ENCODE measurements at regions not wholly inside any gene's neighbourhood (a gene's known extent, or its start where the extent isn't known, plus 50 kb on each side); places are given as distances from the start of the nearest gene placed in this dataset.
"Not testable (repeated sequence)": the region's sequence is repeated elsewhere in the genome, so short reads cannot be mapped to it uniquely, and the experiment has no call there.

DNA sequence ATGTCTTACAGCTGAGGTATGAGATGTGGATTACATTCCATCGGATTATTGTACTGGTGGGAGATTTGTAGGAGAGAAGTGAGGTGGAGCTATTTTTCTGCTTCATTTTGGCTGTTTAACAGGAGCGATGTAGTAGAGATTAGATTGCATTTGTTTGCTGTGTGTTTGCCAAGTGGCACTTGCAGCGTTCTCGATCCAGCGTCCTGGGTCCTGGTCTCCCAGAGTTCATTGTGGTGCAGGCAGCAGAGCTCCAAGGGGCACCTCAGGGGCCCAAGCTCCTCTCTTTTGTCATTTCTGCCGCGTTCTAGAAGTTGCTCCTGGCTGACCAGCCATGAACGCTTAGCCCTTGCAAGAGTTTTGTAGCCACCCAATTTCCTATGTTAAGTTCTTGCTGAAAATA, 210.1 kb upstream of the APCDD1 start:
- DNase-seq (ENCODE audit: low spot score in 2 of 2) (no peak), ATAC-seq (replicated peaks; ENCODE audit: extremely low read depth, poor library complexity, severe bottlenecking) (no peak)
- Mint-ChIP-seq H3K4me1 (no peaks in the 10 kb centered on the region), H3K4me3 (no peak overlapping the region), H3K27me3 (no peaks in the 10 kb centered on the region), H3K36me3 (ENCODE audit: insufficient read depth) (no peaks in the 10 kb centered on the region), H3K9me3 (no peaks in the 10 kb centered on the region), H3K27ac (ENCODE audit: low read depth) (no peak overlapping the region)

DNA sequence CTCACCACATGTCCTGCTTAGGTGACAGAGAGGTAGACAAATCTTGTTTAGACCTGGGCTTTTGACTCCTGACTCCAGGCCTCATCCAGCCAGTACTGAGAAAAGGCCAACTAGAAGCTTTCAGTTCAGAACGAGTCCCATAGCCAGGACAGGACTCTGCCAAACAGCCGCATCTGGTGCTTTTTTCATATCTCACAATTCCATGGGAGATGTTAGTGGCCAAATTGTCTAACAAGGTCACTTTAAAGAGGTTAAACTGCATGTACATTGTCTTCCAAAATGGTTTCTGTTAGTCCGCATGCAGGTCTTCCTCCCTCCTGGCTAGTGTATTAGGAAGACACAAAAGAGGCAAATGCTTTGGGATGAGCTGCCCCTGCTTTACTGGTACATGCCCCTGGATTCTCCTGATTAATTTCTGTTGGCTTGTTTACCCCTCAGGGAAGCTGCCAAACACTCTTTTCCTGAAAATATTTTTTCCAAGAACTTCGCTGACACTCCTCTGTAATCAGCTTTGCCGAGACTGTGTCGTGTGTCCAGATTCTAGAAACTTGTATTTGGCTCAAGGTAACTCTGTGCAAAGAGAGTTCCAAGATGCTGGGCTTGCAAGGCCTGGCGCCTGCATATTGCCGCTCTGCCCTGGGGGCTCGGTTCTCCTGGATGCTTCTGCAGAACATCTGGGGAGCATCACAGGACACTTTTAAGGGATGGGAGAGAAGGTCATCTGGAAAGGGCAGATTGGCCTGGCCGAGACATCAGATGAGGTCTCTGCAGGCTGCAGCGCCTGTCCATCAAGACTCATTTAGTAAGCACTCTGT, 209.2 kb upstream of the APCDD1 start:
- Mint-ChIP-seq H3K27ac (ENCODE audit: low read depth) (no peak overlapping the region), H3K9me3 (no peaks in the 10 kb centered on the region), H3K4me1 (no peaks in the 10 kb centered on the region), H3K36me3 (ENCODE audit: insufficient read depth) (no peaks in the 10 kb centered on the region), H3K27me3 (no peaks in the 10 kb centered on the region), H3K4me3 (no peak overlapping the region)
- DNase-seq (ENCODE audit: low spot score in 2 of 2) = no peak
- no peak for ATAC-seq (replicated peaks; ENCODE audit: extremely low read depth, poor library complexity, severe bottlenecking)

DNA sequence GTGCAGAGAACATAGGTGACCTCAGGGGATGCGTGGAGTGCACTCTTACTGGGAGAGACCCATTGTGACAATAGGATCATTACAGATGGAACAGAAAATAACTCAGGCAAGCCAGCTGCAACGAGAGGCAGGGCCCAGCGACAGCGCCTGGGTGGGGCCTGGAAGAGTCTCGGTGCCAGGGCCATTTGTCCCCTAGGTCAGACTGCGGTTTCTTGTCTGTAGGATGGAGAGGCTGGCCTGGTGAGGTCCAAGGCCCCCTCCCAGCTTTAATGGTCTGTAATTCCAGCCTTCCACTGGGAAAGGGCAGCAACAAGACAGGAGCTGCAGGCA, 208.6 kb upstream of the APCDD1 start:
- H3K4me3 Mint-ChIP-seq = no peak overlapping the region
- no peaks in the 10 kb centered on the region for H3K36me3 Mint-ChIP-seq (ENCODE audit: insufficient read depth)
- ATAC-seq (replicated peaks; ENCODE audit: extremely low read depth, poor library complexity, severe bottlenecking) = no peak
- no peak for DNase-seq (ENCODE audit: low spot score in 2 of 2)
- no peaks in the 10 kb centered on the region for H3K27me3 Mint-ChIP-seq
- H3K27ac Mint-ChIP-seq (ENCODE audit: low read depth) = no peak overlapping the region
- no peaks in the 10 kb centered on the region for H3K9me3 Mint-ChIP-seq
- no peaks in the 10 kb centered on the region for H3K4me1 Mint-ChIP-seq

DNA sequence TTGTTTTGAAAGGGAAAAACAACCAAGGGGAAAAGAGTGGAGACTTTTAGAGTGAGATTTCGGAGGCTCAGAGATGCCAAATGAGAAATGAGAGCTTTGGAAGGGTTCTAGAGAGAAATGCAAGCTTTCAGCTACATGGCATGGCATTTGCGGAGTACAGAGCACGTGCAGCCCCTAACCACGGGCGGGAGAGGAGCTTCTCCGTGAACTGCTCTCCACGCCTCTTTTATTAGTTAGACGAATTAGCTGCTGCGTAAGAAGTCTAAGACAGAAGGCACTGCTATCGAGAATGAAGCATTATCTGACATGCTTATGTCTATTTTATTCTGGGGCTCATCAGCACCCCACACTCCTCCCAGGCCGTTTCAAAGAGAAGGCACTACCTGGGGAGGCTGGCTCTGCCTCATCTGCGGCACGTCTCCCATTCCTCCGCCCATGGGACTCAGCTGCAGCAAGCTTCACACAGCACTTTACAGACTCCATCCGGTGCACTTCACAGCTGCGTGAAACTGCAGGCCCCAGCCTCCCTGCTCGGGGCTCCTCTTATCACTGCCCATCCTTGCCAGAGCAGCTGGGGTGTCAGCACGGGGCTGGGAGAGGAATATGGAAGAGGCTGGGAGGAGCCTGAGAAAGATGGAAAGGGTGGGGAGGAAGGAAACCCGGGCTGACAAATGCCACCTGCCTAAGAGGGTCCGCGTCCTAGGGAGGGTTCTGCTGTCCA, 207.3 kb upstream of the APCDD1 start:
- Mint-ChIP-seq H3K4me1 (no peaks in the 10 kb centered on the region), H3K27ac (ENCODE audit: low read depth) (no peak overlapping the region), H3K36me3 (ENCODE audit: insufficient read depth) (no peaks in the 10 kb centered on the region), H3K4me3 (no peak overlapping the region), H3K27me3 (no peaks in the 10 kb centered on the region), H3K9me3 (no peaks in the 10 kb centered on the region)
- ATAC-seq (replicated peaks; ENCODE audit: extremely low read depth, poor library complexity, severe bottlenecking) = no peak
- no peak for DNase-seq (ENCODE audit: low spot score in 2 of 2)

GRCh38 chr18:10247742-10248082, 206.7 kb upstream of the APCDD1 start:
- Mint-ChIP-seq H3K4me1 (no peaks in the 10 kb centered on the region), H3K36me3 (ENCODE audit: insufficient read depth) (no peaks in the 10 kb centered on the region), H3K27me3 (no peaks in the 10 kb centered on the region), H3K27ac (ENCODE audit: low read depth) (no peak overlapping the region), H3K9me3 (no peaks in the 10 kb centered on the region), H3K4me3 (no peak overlapping the region)
- DNase-seq (ENCODE audit: low spot score in 2 of 2) = no peak
- no peak for ATAC-seq (replicated peaks; ENCODE audit: extremely low read depth, poor library complexity, severe bottlenecking)

- Mint-ChIP-seq H3K27me3 (no peaks in the 10 kb centered on the region), H3K4me3 (no peak overlapping the region), H3K9me3 (no peaks in the 10 kb centered on the region), H3K27ac (ENCODE audit: low read depth) (no peak overlapping the region), H3K4me1 (no peaks in the 10 kb centered on the region), H3K36me3 (ENCODE audit: insufficient read depth) (no peaks in the 10 kb centered on the region)
- ATAC-seq (replicated peaks; ENCODE audit: extremely low read depth, poor library complexity, severe bottlenecking) (no peak), DNase-seq (ENCODE audit: low spot score in 2 of 2) (no peak)
Measured at GRCh38 chr18:10248738-10249137, 205.7 kb upstream of the APCDD1 start.

DNA sequence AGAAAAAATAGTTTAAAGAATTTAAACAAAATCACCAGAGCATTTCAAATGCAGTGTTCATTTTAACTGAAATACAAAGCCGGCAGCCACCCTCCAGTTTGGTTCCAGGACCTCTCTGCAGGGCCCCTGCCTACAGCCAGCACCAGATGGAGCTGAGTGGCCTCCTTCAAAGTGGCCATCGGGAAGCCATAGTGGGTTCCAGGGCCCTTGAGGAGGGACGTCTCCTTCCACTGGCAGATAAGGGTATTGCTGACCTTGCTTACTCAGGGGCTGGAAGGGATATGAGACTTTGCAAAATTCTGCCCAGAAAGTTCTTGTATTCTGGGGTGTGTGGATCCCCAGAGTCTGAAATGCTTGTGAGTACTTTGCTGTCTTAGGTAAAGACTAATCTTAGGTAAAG, 205.2 kb upstream of the APCDD1 start:
- H3K4me1 Mint-ChIP-seq = no peaks in the 10 kb centered on the region
- H3K27ac Mint-ChIP-seq (ENCODE audit: low read depth) = no peak overlapping the region
- ATAC-seq (replicated peaks; ENCODE audit: extremely low read depth, poor library complexity, severe bottlenecking) = no peak
- no peaks in the 10 kb centered on the region for H3K27me3 Mint-ChIP-seq
- H3K36me3 Mint-ChIP-seq (ENCODE audit: insufficient read depth) = no peaks in the 10 kb centered on the region
- no peak overlapping the region for H3K4me3 Mint-ChIP-seq
- no peaks in the 10 kb centered on the region for H3K9me3 Mint-ChIP-seq
- DNase-seq (ENCODE audit: low spot score in 2 of 2) = no peak

DNA sequence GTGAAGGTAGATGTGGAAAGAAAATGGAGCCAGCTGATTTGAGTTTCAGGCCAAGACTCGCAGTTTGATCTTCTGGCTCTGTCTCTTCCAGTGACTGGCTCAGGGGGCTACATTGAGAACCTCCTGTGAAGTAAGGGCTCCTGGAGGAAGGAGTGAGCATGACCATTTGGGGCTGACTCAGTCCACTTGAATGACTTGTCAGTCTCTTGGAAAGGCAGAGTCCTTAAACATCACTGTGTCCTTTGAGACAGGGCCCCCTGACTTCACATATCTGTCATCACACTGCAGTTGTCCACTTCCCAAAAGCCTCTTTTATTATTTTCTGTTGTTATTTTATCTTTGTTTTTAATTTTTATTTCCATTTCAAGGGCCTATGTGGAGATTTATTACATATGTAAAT, 204.6 kb upstream of the APCDD1 start:
- no peaks in the 10 kb centered on the region for H3K27me3 Mint-ChIP-seq

GRCh38 chr18:10252494-10252893, 201.9 kb upstream of the APCDD1 start:
- no peak for DNase-seq (ENCODE audit: low spot score in 2 of 2)
- Mint-ChIP-seq H3K27ac (ENCODE audit: low read depth) (no peak overlapping the region), H3K4me1 (no peaks in the 10 kb centered on the region), H3K36me3 (ENCODE audit: insufficient read depth) (no peaks in the 10 kb centered on the region), H3K27me3 (peaks cover 12% of the 10 kb centered on the region), H3K4me3 (no peak overlapping the region), H3K9me3 (peaks cover 5% of the 10 kb centered on the region)
- no peak for ATAC-seq (replicated peaks; ENCODE audit: extremely low read depth, poor library complexity, severe bottlenecking)

More for the DNA sequence above, 204.6 kb upstream of the APCDD1 start:
- Mint-ChIP-seq H3K4me1 (no peaks in the 10 kb centered on the region), H3K9me3 (no peaks in the 10 kb centered on the region), H3K27ac (ENCODE audit: low read depth) (no peak overlapping the region), H3K36me3 (ENCODE audit: insufficient read depth) (no peaks in the 10 kb centered on the region), H3K4me3 (no peak overlapping the region)
- DNase-seq (ENCODE audit: low spot score in 2 of 2) = no peak
- no peak for ATAC-seq (replicated peaks; ENCODE audit: extremely low read depth, poor library complexity, severe bottlenecking)

DNA sequence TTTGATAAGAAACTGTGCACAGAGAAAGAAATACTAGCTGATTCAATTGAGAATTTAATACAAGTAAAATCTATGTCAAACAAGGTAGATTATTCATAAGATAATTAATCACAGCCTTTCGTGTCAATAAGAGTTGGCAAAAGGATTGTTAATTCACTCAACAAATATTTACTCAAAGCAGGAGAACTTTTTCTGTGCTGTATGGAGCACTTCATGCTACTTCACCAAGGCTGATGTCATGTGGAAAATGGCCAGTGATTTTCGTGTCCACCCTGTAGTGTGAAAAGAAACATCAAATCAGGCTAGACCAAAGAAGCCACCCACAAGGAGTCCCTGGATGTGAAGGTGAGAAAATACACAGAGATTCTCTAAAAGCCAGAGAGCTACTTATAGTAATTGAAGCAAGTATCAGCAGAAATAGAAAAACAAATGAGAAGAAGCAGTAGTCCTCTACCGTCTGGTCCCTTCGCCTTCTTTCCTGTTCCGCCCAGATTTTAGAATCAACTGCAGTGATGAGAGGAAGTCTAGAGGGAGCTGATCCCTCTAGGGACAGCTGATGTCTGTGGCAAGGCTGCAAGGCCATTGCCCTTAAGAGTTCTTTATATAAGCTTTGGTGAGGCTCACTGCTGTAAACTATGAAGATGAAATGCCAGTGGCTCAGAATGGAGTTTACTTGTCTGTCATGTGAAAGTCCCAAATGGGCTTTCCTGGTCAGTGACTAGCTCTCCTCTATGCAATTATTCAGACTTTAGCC, 201.3 kb upstream of the APCDD1 start:
- H3K9me3 Mint-ChIP-seq = peaks cover 5% of the 10 kb centered on the region
- H3K27me3 Mint-ChIP-seq = peaks cover 12% of the 10 kb centered on the region
- ATAC-seq (replicated peaks; ENCODE audit: extremely low read depth, poor library complexity, severe bottlenecking) = no peak
- DNase-seq (ENCODE audit: low spot score in 2 of 2) = no peak
- H3K36me3 Mint-ChIP-seq (ENCODE audit: insufficient read depth) = no peaks in the 10 kb centered on the region
- H3K4me3 Mint-ChIP-seq = no peak overlapping the region
- no peak overlapping the region for H3K27ac Mint-ChIP-seq (ENCODE audit: low read depth)
- no peaks in the 10 kb centered on the region for H3K4me1 Mint-ChIP-seq

- not testable (repeated sequence) for ATAC-seq (replicated peaks; ENCODE audit: extremely low read depth, poor library complexity, severe bottlenecking); DNase-seq (ENCODE audit: low spot score in 2 of 2); H3K9me3 Mint-ChIP-seq; H3K4me3 Mint-ChIP-seq; H3K36me3 Mint-ChIP-seq (ENCODE audit: insufficient read depth); H3K4me1 Mint-ChIP-seq; H3K27ac Mint-ChIP-seq (ENCODE audit: low read depth)
- peaks cover 12% of the 10 kb centered on the region for H3K27me3 Mint-ChIP-seq
Measured at GRCh38 chr18:10256276-10256675, 198.2 kb upstream of the APCDD1 start.

- Mint-ChIP-seq H3K27ac (ENCODE audit: low read depth) (no peak overlapping the region), H3K27me3 (peaks cover 12% of the 10 kb centered on the region), H3K4me3 (no peak overlapping the region), H3K36me3 (ENCODE audit: insufficient read depth) (no peaks in the 10 kb centered on the region), H3K4me1 (no peaks in the 10 kb centered on the region), H3K9me3 (peaks cover 5% of the 10 kb centered on the region)
- no peak for DNase-seq (ENCODE audit: low spot score in 2 of 2)
- ATAC-seq (replicated peaks; ENCODE audit: extremely low read depth, poor library complexity, severe bottlenecking) = no peak
Measured at GRCh38 chr18:10258836-10259474, 195.5 kb upstream of the APCDD1 start.

Measured in central memory CD8-positive, alpha-beta T cell (primary cell).